NT2/D1 (cell line): ENCODE measurements at regions not wholly inside any gene's neighbourhood (a gene's known extent, or its start where the extent isn't known, plus 50 kb on each side); places are given as distances from the start of the nearest gene placed in this dataset.

Source experiments
- DNase-seq: peaks from one replicate; pipeline ENCODE4 v3.0.0-alpha.2; 2011; ENCODE audit warnings: low read depth, low spot score
- H3K27me3 ChIP-seq: 2 replicates; pipeline ENCODE4 v1.6.0; 2011; ENCODE audit warnings: mild to moderate bottlenecking; ENCODE audit not compliant: insufficient read length, insufficient read depth
- H3K36me3 ChIP-seq: 2 replicates; pipeline ENCODE4 v1.6.1; 2011; ENCODE audit warnings: mild to moderate bottlenecking, low read length, mixed read lengths; ENCODE audit not compliant: insufficient read depth, insufficient read length
- H3K4me1 ChIP-seq: 2 replicates; pipeline ENCODE4 v1.5.1; 2011; ENCODE audit not compliant: insufficient read depth, insufficient read length
- H3K4me3 ChIP-seq: 2 replicates; pipeline ENCODE4 v1.5.1; 2011; ENCODE audit warnings: low read depth; ENCODE audit not compliant: insufficient read length
- H3K9ac ChIP-seq: 2 replicates; pipeline ENCODE4 v1.6.0; 2011; ENCODE audit warnings: low read depth; ENCODE audit not compliant: insufficient read length
- H3K9me3 ChIP-seq: 2 replicates; pipeline ENCODE4 v1.5.1; 2011; ENCODE audit warnings: mild to moderate bottlenecking, low read length; ENCODE audit not compliant: insufficient read depth
- SUZ12 ChIP-seq: IDR thresholded peaks from 2 replicates; pipeline ENCODE4 v1.6.1; 2011; ENCODE audit not compliant: insufficient read length, insufficient read depth; ENCODE audit errors: extremely low read depth
- YY1 ChIP-seq: IDR thresholded peaks from 2 replicates; pipeline ENCODE4 v1.6.1; 2011; ENCODE audit not compliant: insufficient read length, insufficient read depth
- ZNF274 ChIP-seq: IDR thresholded peaks from 2 replicates; pipeline ENCODE4 v1.6.1; 2011; ENCODE audit warnings: mild to moderate bottlenecking, low read depth, low read length

GRCh38 chr10:111954386-111954785, 229.2 kb downstream of the GPAM start:
- no peak overlapping the region for H3K4me3 ChIP-seq
- no peak for DNase-seq
- H3K4me1 ChIP-seq = no peaks in the 10 kb centered on the region
- H3K27me3 ChIP-seq = no peaks in the 10 kb centered on the region
- H3K9me3 ChIP-seq = peaks cover 12% of the 10 kb centered on the region; the same call in 1 of the 2 replicates
- TF ChIP-seq SUZ12 = no peak
- TF ChIP-seq ZNF274 = no peak
- TF ChIP-seq YY1 = no peak
- no peaks in the 10 kb centered on the region for H3K36me3 ChIP-seq
- no peak overlapping the region for H3K9ac ChIP-seq

GRCh38 chr10:111956841-111957240, 226.7 kb downstream of the GPAM start:
- no peaks in the 10 kb centered on the region for H3K36me3 ChIP-seq
- no peak for DNase-seq
- TF ChIP-seq YY1 = no peak
- no peak for TF ChIP-seq SUZ12
- no peak for TF ChIP-seq ZNF274
- peaks cover 12% of the 10 kb centered on the region; the same call in 1 of the 2 replicates for H3K9me3 ChIP-seq
- no peaks in the 10 kb centered on the region for H3K27me3 ChIP-seq
- no peaks in the 10 kb centered on the region for H3K4me1 ChIP-seq
- H3K9ac ChIP-seq = no peak overlapping the region
- no peak overlapping the region for H3K4me3 ChIP-seq

- TF ChIP-seq ZNF274 (no peak), SUZ12 (no peak), YY1 (no peak)
- no peak for DNase-seq
- no peaks in the 10 kb centered on the region for H3K27me3 ChIP-seq
Measured at GRCh38 chr10:111962951-111963350, 220.6 kb downstream of the GPAM start.

GRCh38 chr10:111967116-111967515, 216.4 kb downstream of the GPAM start:
- no peaks in the 10 kb centered on the region; the same call in 1 of the 2 replicates for H3K9me3 ChIP-seq
- no peaks in the 10 kb centered on the region for H3K36me3 ChIP-seq
- TF ChIP-seq ZNF274 (no peak), YY1 (no peak), SUZ12 (no peak)
- H3K4me1 ChIP-seq = no peaks in the 10 kb centered on the region
- no peak overlapping the region for H3K4me3 ChIP-seq
- H3K27me3 ChIP-seq = no peaks in the 10 kb centered on the region
- DNase-seq = no peak
- no peak overlapping the region for H3K9ac ChIP-seq

More at GRCh38 chr10:111962951-111963350, 220.6 kb downstream of the GPAM start:
- H3K9me3 ChIP-seq = no peaks in the 10 kb centered on the region; the same call in 1 of the 2 replicates
- H3K4me1 ChIP-seq = no peaks in the 10 kb centered on the region
- H3K36me3 ChIP-seq = no peaks in the 10 kb centered on the region
- H3K4me3 ChIP-seq = no peak overlapping the region
- no peak overlapping the region for H3K9ac ChIP-seq

- TF ChIP-seq YY1 (no peak), ZNF274 (no peak), SUZ12 (no peak)
- Histone ChIP-seq H3K27me3 (no peaks in the 10 kb centered on the region), H3K9me3 (no peaks in the 10 kb centered on the region; the same call in 1 of the 2 replicates), H3K4me3 (no peak overlapping the region), H3K4me1 (no peaks in the 10 kb centered on the region), H3K36me3 (no peaks in the 10 kb centered on the region), H3K9ac (no peak overlapping the region)
- no peak for DNase-seq
Measured at GRCh38 chr10:111967547-111967946, 216.0 kb downstream of the GPAM start.

GRCh38 chr10:111968647-111969046, 214.9 kb downstream of the GPAM start:
- H3K36me3 ChIP-seq = no peaks in the 10 kb centered on the region
- TF ChIP-seq SUZ12 (no peak), YY1 (no peak), ZNF274 (no peak)
- H3K9ac ChIP-seq = no peak overlapping the region
- H3K4me1 ChIP-seq = no peaks in the 10 kb centered on the region
- DNase-seq = no peak
- H3K27me3 ChIP-seq = no peaks in the 10 kb centered on the region
- no peak overlapping the region for H3K4me3 ChIP-seq
- no peaks in the 10 kb centered on the region; the same call in 1 of the 2 replicates for H3K9me3 ChIP-seq

GRCh38 chr10:111970111-111970510, 213.5 kb downstream of the GPAM start:
- Histone ChIP-seq H3K4me3 (no peak overlapping the region), H3K9me3 (no peaks in the 10 kb centered on the region; the same call in 1 of the 2 replicates), H3K9ac (no peak overlapping the region), H3K27me3 (no peaks in the 10 kb centered on the region), H3K4me1 (no peaks in the 10 kb centered on the region), H3K36me3 (no peaks in the 10 kb centered on the region)
- TF ChIP-seq YY1 (no peak), SUZ12 (no peak), ZNF274 (no peak)
- no peak for DNase-seq

- H3K4me1 ChIP-seq = no peaks in the 10 kb centered on the region
Measured at GRCh38 chr10:111972109-111972508, 211.5 kb downstream of the GPAM start.

More at GRCh38 chr10:111972109-111972508, 211.5 kb downstream of the GPAM start:
- DNase-seq = no peak
- no peaks in the 10 kb centered on the region for H3K9me3 ChIP-seq
- H3K36me3 ChIP-seq = no peaks in the 10 kb centered on the region
- H3K27me3 ChIP-seq = no peaks in the 10 kb centered on the region
- H3K9ac ChIP-seq = no peak overlapping the region
- H3K4me3 ChIP-seq = no peak overlapping the region
- no peak for TF ChIP-seq YY1
- no peak for TF ChIP-seq ZNF274
- no peak for TF ChIP-seq SUZ12
